Adrenal gland (tissue), 5 donors: ENCODE measurements at regions not wholly inside any gene's neighbourhood (a gene's known extent, or its start where the extent isn't known, plus 50 kb on each side); places are given as distances from the start of the nearest gene placed in this dataset.

ENCODE experiments used
- POLR2A ChIP-seq, 2 donors: fragments of 450-650 bp; IDR thresholded peaks; one replicate each; pipeline ENCODE4 v1.6.1; 2017; ENCODE audit warnings: antibody characterized with exemption in 2 of 2, mild to moderate bottlenecking in 2 of 2, moderate library complexity in 1 of 2
- TF ChIP-seq, protein P1 (sequence below), 6 experiments: fragments of 450-650 bp in 4 of 6; fragments of 200-600 bp in 2 of 6; sonication (generic) in 1 of 6; IDR thresholded peaks; 1 replicate in 5 of 6; 2 replicates in 1 of 6; pipeline versions ENCODE4 v1.5.1 to v1.8.0; 2016 to 2021; ENCODE audit warnings: antibody characterized with exemption in 6 of 6, mild to moderate bottlenecking in 2 of 6, moderate library complexity in 1 of 6
- donor health status: DM: no; HTN: no; CAD: no.

DNA sequence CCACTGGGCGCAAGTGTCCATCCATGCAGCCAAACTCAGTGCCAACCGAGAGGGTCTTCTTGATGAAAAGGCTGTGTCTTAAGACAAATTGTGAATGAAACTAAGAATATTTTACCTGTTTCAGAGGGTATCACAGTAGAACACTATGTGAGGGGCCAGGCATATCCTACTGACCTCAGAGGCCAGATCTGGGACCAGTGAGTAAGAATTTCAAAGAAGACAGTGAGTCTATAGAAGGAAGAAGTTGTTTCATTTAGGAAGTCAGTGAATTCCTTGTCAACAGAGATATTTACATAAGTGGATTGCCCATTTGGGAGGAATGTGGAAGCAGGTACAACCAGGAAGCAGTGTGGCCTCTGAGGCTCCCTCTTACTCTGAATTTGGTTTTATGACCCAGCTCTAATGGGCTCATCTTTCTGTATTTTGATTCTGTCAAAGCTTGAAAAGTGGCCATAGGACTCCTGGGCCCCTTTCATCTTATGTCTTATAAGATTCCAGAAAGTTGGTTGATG is 137.4 kb downstream of the ZNF664 start:
- TF ChIP-seq, protein P1, sequence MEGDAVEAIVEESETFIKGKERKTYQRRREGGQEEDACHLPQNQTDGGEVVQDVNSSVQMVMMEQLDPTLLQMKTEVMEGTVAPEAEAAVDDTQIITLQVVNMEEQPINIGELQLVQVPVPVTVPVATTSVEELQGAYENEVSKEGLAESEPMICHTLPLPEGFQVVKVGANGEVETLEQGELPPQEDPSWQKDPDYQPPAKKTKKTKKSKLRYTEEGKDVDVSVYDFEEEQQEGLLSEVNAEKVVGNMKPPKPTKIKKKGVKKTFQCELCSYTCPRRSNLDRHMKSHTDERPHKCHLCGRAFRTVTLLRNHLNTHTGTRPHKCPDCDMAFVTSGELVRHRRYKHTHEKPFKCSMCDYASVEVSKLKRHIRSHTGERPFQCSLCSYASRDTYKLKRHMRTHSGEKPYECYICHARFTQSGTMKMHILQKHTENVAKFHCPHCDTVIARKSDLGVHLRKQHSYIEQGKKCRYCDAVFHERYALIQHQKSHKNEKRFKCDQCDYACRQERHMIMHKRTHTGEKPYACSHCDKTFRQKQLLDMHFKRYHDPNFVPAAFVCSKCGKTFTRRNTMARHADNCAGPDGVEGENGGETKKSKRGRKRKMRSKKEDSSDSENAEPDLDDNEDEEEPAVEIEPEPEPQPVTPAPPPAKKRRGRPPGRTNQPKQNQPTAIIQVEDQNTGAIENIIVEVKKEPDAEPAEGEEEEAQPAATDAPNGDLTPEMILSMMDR (IDR thresholded peaks at IDR 0.05) = no peak
- TF ChIP-seq POLR2A (IDR thresholded peaks at IDR 0.05) = no peak
